K562 (cell line): ENCODE measurements at regions not wholly inside any gene's neighbourhood (a gene's known extent, or its start where the extent isn't known, plus 50 kb on each side); places are given as distances from the start of the nearest gene placed in this dataset.

Experiments used
- ATAC-seq: fragments of 200-7000 bp; cut with Tn5 transposase; 3 replicates; pipeline ENCODE4 v1.9.1; 2020; ENCODE audit warnings: moderate library complexity
- BruUV-seq: library from RNA; stranded (reverse); fragments of 400-500 nt; replicated peaks from 2 replicates; lab custom pipeline; 2021; lab: Mats Ljungman, UMichigan
- CTCF ChIA-PET: fragments of 300-600 bp; formaldehyde crosslinking; extraction: SDS; loops from one replicate; lab custom pipeline; 2021; ENCODE audit warnings: low intra/inter-chr PET ratio; lab: Yijun Ruan, JAX
- POLR2A ChIA-PET: fragments of 300-600, 350-650 bp; sonication (Branson Sonifier 250); formaldehyde crosslinking; extraction: SDS; loops from one replicate; lab custom pipeline; 2021; ENCODE audit warnings: antibody characterized with exemption, inconsistent platforms; lab: Yijun Ruan, JAX
- DNase-seq, 4 experiments: peaks; one replicate each; pipeline versions ENCODE4 v3.0.0 to v3.0.0-alpha.2; 2011 to 2018; ENCODE audit warnings: low spot score in 3 of 4, mixed read lengths in 3 of 4; ENCODE audit errors: extremely low read depth in 1 of 4
- FAIRE-seq: peaks from 2 replicates; lab custom pipeline; 2011; peaks lifted over from hg19 to GRCh38; lab: Jason Lieb, UNC
- H2AFZ ChIP-seq: 2 replicates; pipeline ENCODE4 v1.6.0; 2011; ENCODE audit warnings: low read depth, low read length, control low read depth, inconsistent platforms
- H3K27ac ChIP-seq: fragments of 200-600 bp; 3 replicates; pipeline ENCODE4 v1.8.0; 2011; ENCODE audit warnings: low read depth, mild to moderate bottlenecking, control low read depth, inconsistent platforms, low read length, moderate library complexity, mixed read lengths; ENCODE audit errors: extremely low read depth
- H3K27me3 ChIP-seq, 2 experiments: fragments of 300-600 bp in 1 of 2; 2 replicates in 1 of 2; 3 replicates in 1 of 2; pipeline versions ENCODE4 v1.6.0 to v1.8.0; 2011; ENCODE audit warnings: inconsistent platforms in 2 of 2, low read length in 2 of 2, mild to moderate bottlenecking in 1 of 2, mixed read lengths in 1 of 2, moderate library complexity in 1 of 2; ENCODE audit not compliant: control insufficient read depth in 2 of 2, insufficient read depth in 2 of 2
- H3K36me3 ChIP-seq: fragments of 300-600 bp; 3 replicates; pipeline ENCODE4 v1.8.0; 2011; ENCODE audit warnings: mild to moderate bottlenecking, low read length, inconsistent platforms; ENCODE audit not compliant: control insufficient read depth, insufficient read depth
- H3K4me1 ChIP-seq, 2 experiments: fragments of 200-600 bp in 1 of 2; replicated peaks in 1 of 2; 2 replicates in 1 of 2; 3 replicates in 1 of 2; pipeline versions ENCODE4 v1.5.1 to v1.8.0; 2011; ENCODE audit warnings: inconsistent platforms in 2 of 2, low read length in 2 of 2, mild to moderate bottlenecking in 1 of 2, mixed read lengths in 1 of 2, moderate library complexity in 1 of 2; ENCODE audit not compliant: control insufficient read depth in 2 of 2, insufficient read depth in 2 of 2
- H3K4me2 ChIP-seq: 2 replicates; pipeline ENCODE4 v1.6.1; 2011; ENCODE audit warnings: low read length, control low read depth, inconsistent platforms, mixed read lengths; ENCODE audit not compliant: insufficient read depth
- H3K4me3 ChIP-seq: fragments of 200-600 bp; sonication (generic), shearing (Covaris generic); 2 replicates; pipeline ENCODE4 v1.5.1; 2016; ENCODE audit warnings: control low read depth, inconsistent platforms
- H3K79me2 ChIP-seq: fragments of 200-600 bp; 3 replicates; pipeline ENCODE4 v1.8.0; 2011; ENCODE audit warnings: low read length, inconsistent platforms; ENCODE audit not compliant: control insufficient read depth, insufficient read depth
- H3K9ac ChIP-seq, 2 experiments: 2 replicates each; pipeline versions ENCODE4 v1.6.0 to v1.6.1; 2011; ENCODE audit warnings: low read depth in 2 of 2, low read length in 2 of 2, control low read depth in 1 of 2, inconsistent platforms in 1 of 2, mild to moderate bottlenecking in 1 of 2, mixed read lengths in 1 of 2; ENCODE audit not compliant: insufficient read depth in 1 of 2
- H3K9me1 ChIP-seq: one replicate; pipeline ENCODE4 v1.6.0; 2011; ENCODE audit warnings: inconsistent platforms, mild to moderate bottlenecking, low read length, moderate library complexity; ENCODE audit not compliant: control insufficient read depth, insufficient read depth
- H3K9me3 ChIP-seq: replicated peaks from 2 replicates; pipeline ENCODE4 v1.5.1; 2011; ENCODE audit warnings: low read depth, low read length, inconsistent platforms; ENCODE audit not compliant: control insufficient read depth, insufficient read depth
- H4K20me1 ChIP-seq: replicated peaks from 2 replicates; pipeline ENCODE4 v1.6.1; 2011; ENCODE audit warnings: low read length, inconsistent platforms, mixed read lengths; ENCODE audit not compliant: control insufficient read depth, insufficient read depth
- EP400 ChIP-seq: fragments of 450-650 bp; IDR thresholded peaks from 2 replicates; pipeline ENCODE4 v1.6.1; 2017; ENCODE audit warnings: antibody characterized with exemption, mild to moderate bottlenecking, moderate library complexity
- FOXJ3 ChIP-seq: sonication (generic); formaldehyde crosslinking; IDR thresholded peaks from 2 replicates; pipeline ENCODE4 v1.4.0; 2020; ENCODE audit warnings: mild to moderate bottlenecking, missing genetic modification reagents
- RBM14 ChIP-seq: fragments of 200-400 bp; formaldehyde crosslinking; IDR thresholded peaks from 2 replicates; pipeline ENCODE4 v1.6.1; 2018; ENCODE audit warnings: low read depth, mild to moderate bottlenecking, low read length, moderate library complexity, borderline replicate concordance; ENCODE audit not compliant: insufficient read depth
- SMAD3 ChIP-seq: fragments of 450-650 bp; formaldehyde crosslinking; conservative IDR thresholded peaks from 2 replicates; pipeline ENCODE4 v1.4.0; 2020; ENCODE audit warnings: mild to moderate bottlenecking
- ZFP91 ChIP-seq: sonication (generic); formaldehyde crosslinking; IDR thresholded peaks from 2 replicates; pipeline ENCODE4 v1.8.0; 2022; ENCODE audit warnings: mild to moderate bottlenecking, missing genetic modification reagents
- WGBS: fragments of 100-300 bp; shearing (Covaris generic); methylation state at CpG from one replicate; pipeline ENCODE4 v1.1.6; 2016; ENCODE audit warnings: low coverage, mixed read lengths; ENCODE audit not compliant: insufficient coverage; ENCODE audit errors: missing lambda C conversion rate; 5-methylcytosine and 5-hydroxymethylcytosine counted together
- in situ Hi-C: fragments of 300-500 bp; cut with MboI; formaldehyde crosslinking; loops from 4 replicates; pipeline ENCODE4 v1.15.0; 2018; ENCODE audit warnings: inconsistent platforms, mixed read lengths
- intact Hi-C: fragments of 100-400 bp; cut with micrococcal nuclease; formaldehyde crosslinking; loops from 2 replicates; pipeline ENCODE4 v1.14.2; 2022

- ChIA-PET POLR2A (no interaction called here), CTCF (no interaction called here)
- DNase-seq (no peak), ATAC-seq (no peak), FAIRE-seq (no peak)
- H3K79me2 ChIP-seq: no peaks in the 10 kb centered on the region
- intact Hi-C loops: no loop called here
- H3K9ac ChIP-seq: no peak overlapping the region
- 2% methylated on average over 3 of the region's 3 CpGs for WGBS
- H3K36me3 ChIP-seq: no peaks in the 10 kb centered on the region
- no peaks in the 10 kb centered on the region for H4K20me1 ChIP-seq
- H3K9me1 ChIP-seq: no peaks in the 10 kb centered on the region
- H2AFZ ChIP-seq: no peak overlapping the region
- H3K27ac ChIP-seq: no peak overlapping the region
- no TSS peak for BruUV-seq
- 0 out of 2 replicates have a peak, but pooled peaks cover 1% of the 10 kb centered on the region for H3K9me3 ChIP-seq
- in situ Hi-C loops: no loop called here
- no peak overlapping the region for H3K4me2 ChIP-seq
- H3K4me3 ChIP-seq: no peak overlapping the region
- no peak for TF ChIP-seq RBM14
- no peak for TF ChIP-seq EP400
- TF ChIP-seq ZFP91 (CRISPR knock-in tag): no peak
- TF ChIP-seq FOXJ3 (CRISPR knock-in tag): no peak
- TF ChIP-seq SMAD3 (CRISPR knock-in tag): no peak
- no peaks in the 10 kb centered on the region for H3K4me1 ChIP-seq
- no peaks in the 10 kb centered on the region for H3K27me3 ChIP-seq
These were observed 762.8 kb downstream of the PDHA2 start for GRCh38 chr4:96602661-96603060.
